ENCODE measurements at regions not wholly inside any gene's neighbourhood (a gene's known extent, or its start where the extent isn't known, plus 50 kb on each side); places are given as distances from the start of the nearest gene placed in this dataset.
A peak's percentile ranks its signal among the peaks of the same experiment; 100 is the strongest.
"Not testable (repeated sequence)": the region's sequence is repeated elsewhere in the genome, so short reads cannot be mapped to it uniquely, and the experiment has no call there.

DNA sequence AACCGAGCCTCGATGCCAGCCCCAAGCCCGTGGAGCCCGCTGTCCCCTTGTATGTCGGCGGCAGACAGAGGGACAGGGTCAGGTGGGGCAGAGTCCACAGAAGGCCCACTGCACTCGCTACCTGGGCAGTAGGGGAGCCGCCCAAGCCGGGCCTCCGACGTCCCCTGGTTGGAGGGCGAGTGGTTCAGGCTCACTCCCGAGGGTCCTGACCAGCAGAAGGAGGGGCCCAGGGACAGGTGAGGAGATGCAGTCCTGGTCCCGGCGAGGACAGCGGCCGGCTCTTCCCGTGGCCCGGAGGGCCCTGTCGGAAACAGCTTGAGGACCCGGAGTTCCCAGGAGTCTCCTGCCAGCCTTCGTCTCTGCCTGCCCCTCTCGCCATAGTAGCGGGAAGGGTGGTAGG is 216.7 kb upstream of the SFSWAP start:
- peak; percentile 39 for DNase-seq

GRCh38 chr12:131494741-131495524 is 216.0 kb upstream of the SFSWAP start:
- peak; percentile 37 for DNase-seq

- peak; percentile 26 for DNase-seq
Observed at GRCh38 chr12:131497966-131498365, 212.9 kb upstream of the SFSWAP start.

- DNase-seq = peak; percentile 40
Observed at GRCh38 chr12:131499160-131499863, 211.6 kb upstream of the SFSWAP start.

- peak; percentile 35 for DNase-seq
Observed at GRCh38 chr12:131499864-131500190, 211.1 kb upstream of the SFSWAP start.

GRCh38 chr12:131500564-131500963 is 210.3 kb upstream of the SFSWAP start:
- peak; percentile 29 for DNase-seq

DNA sequence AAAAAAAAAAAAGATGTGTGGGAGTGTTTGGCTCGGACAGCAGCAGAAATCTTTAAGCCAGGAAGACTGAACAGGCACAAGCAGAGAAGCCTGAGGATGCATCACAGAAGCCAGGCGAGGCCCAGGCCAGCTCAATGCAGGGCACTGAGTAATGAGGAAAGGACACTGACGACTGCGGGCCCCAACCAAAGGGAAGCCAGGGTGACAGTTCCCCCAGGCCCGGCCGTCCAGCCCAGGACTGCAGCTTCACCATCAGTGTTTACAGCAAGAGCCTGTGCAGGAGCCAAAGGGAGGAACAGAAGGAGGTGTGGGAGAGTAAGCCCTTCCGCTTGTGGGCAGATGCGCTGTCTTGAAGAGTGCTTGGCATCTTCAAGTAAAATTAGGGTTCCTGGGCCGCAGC is 205.3 kb upstream of the SFSWAP start:
- no peak for DNase-seq

DNA sequence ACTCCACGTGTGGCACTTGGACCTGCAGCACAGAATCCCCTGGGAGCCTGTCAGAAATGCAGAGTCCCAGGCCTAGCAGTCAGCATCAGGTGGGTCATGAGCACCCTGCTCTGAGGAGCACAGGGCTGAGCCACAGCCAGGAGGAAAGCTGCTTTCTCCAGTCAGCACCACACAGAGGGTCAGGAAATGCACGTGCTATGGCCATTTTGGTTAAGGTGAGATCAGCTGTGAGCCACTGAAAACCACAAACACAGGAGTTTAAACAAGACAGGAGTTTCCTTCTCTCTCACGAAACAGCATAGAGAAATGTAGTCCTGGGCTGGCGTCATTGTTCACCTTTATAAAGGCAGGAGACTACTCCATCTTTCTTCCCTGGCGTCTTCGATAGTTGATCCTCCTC is 204.5 kb upstream of the SFSWAP start:
- DNase-seq = peak; percentile 29

DNA sequence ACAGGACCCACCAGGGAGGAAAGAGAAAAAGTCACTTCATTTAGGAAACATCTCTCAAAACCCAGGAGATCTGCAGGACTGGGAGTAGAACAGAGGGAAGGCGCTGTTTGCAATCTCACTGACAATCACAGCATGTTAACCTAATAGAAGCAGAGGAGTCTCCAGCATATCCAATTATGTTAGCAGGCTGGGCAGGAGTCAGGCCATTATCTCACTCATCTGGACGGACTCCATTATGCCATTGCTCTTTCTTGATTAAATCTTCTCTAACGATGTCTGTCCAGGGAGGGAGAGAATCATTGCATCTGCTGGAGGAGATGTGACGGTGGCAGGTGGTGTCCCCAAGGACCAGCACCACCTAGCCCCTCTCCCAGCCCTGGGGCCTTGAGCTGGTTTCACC is 203.8 kb upstream of the SFSWAP start:
- peak; percentile 45 for DNase-seq

DNA sequence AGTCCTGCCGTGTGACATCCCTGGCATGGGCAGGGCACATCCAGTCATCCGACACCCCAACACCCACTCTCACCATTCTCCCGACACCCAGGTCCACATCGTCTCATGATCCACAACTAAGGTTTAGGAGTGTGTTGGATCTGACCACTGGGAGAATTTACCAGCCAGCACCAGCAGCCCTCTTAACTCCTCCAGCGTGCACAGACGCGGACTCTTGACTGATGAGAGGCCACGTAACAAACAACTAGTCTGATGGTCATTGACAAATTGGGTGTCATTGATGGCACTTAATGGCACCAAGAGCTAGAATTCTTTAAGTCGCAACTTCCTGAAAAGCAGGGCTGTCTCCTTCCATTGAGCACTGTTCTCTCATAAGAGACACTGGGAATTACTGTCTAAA is 203.0 kb upstream of the SFSWAP start:
- DNase-seq = peak; percentile 44

DNA sequence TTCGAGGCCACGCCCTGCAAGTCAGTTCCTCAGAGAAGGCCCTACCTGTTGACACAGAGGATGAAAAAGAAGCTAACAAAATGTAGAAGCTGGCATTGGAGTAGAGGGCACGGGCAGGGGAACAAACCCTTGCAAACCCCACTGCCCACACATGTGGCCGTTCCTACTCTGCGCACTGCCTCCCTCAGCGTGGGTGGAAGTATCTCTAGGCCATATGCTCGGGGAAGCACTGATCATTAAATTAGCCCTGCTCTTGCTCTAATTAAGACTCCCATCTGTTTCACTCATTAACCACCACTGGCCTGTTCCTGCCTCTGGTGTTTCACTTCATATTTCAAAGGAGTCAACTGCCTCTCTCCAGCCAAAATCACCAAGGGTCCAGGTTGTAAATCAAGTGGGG is 201.2 kb upstream of the SFSWAP start:
- no peak for DNase-seq

GRCh38 chr12:131510431-131510830 is 200.5 kb upstream of the SFSWAP start:
- DNase-seq = no peak

DNA sequence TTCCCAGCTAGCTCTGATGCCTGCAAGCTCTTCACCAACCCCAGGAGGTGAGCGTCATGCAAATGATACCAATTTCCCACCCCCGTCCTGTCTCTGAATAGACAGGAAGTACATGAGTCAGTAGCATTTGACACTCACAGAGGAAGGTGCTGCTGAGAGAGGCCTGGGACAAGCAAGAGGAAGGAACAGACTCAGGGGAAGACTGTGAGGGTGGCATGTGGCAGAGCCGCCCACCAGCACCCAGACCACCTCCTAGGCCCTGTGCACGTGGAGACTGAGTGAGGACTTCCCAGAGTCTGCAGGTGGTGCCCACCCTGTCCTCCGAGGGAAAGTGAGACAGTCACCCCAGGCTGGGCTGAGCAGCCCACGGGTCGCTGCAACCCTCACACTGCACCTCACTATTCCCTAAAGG is 199.5 kb upstream of the SFSWAP start:
- peak; percentile 81 for DNase-seq

DNA sequence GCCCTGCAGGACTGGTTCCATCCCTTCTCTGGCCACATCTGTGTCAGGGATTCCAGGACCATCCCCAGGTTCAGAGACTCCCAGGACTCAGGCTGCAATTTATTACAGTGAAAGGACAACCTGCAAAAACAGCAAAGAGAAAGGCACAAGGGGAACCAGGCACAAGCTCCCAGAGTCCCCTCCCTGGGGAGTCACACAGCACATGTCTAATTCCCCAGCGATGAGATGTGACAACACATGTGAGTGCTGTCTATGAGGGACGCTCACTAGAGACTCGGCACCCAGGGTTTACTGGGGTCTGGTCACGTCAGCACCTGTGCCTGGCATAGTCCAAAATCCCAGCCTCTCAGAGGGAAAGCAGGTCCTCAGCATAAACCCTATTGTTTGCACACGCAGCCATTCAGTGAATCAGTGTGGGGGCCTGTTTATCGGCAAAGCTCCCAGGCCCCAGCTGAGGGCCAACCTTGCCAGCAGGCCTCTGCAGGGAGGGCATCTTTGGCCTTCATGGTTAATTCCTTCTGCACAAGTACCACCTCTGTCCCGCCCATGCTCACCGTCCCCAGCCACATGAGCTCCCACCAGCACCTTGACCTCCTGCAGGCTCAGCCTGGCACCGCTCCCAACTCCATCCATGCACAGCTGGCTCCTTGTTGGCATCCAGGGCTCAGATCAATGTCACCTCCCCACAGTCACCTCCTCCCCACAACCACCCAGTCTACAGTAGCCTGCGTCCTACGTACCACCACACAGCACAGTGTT is 198.9 kb upstream of the SFSWAP start:
- no peak for DNase-seq

DNA sequence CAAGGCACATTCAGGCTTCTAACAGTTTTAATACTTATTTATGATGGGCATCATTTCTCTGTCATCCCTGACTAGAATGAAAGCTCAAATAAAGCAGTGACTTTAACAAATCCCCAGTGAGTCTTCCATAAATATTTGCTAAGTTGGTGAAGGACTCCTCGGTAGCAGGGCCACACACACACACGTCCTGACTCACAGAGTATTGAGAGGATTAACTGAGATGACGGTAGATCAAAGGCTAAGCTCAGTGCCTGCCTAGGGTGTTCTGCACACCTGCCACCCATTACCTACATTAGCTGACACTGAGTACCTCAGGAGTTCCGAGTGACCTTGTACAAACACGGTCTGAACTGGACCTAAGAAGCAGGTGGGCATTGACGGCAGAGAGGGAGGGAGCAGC is 197.3 kb upstream of the SFSWAP start:
- DNase-seq = no peak

DNA sequence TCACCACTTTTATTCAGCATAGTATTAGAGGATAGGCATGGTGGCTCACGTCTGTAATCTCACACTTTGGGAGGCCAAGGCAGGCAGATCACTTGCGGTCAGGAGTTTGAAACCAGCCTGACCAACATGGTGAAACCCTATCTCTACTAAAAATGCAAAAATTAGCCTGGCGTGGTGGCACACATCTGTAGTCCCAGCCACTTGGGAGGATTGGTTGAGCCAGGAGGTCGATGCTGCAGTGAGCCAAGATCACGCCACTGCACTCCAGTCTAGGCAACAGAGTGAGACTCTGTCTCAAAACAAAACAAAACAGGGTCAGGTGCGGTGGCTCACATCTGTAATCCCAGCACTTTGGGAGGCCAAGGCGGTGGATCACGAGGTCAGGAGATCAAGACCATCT is 190.3 kb upstream of the SFSWAP start:
- DNase-seq = not testable (repeated sequence)

- no peak for DNase-seq
Observed at GRCh38 chr12:131521326-131521725, 189.6 kb upstream of the SFSWAP start.

- peak; percentile 52 for DNase-seq
Observed at GRCh38 chr12:131525795-131526508, 184.9 kb upstream of the SFSWAP start.

GRCh38 chr12:131527092-131527491 is 183.8 kb upstream of the SFSWAP start:
- DNase-seq = no peak

DNA sequence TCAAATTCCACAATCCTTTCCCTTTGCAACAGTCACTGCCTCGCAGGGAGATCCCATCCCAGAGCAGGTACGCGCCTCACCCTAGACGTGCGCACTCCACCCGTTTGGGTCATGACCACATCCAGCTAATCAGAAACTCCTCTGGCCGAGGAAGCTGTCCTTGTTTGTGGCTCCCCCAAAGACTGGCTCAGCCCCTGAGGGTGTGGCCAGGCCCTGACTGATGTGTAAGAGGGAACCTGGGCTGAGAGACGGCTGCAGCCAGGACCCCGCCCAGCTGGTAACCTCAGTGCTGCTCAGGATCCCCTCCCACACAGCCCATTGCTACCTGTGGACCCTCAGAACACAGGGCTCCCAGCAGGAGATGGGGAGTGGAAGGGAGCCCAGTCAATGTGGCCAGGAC is 183.2 kb upstream of the SFSWAP start:
- DNase-seq = peak; percentile 47

DNA sequence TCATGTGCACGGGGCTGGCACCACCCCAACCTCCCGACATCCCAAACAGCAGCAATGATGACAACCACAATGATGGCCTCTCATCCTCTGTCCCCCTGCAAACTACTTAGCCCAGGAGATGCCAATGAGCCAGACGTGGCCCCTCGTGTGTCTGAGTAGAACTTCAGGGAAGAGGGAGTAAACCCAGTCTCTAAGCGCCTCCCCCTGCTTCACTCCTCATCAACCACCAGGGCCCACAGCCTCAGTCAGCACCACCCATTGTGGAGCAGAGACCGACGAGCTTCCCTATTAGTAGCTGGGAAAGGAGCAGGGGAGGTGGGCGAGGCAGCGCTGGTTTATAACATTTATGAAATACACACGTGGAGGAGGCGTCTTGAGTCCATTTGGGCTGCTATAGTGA is 182.7 kb upstream of the SFSWAP start:
- peak; percentile 45 for DNase-seq

GRCh38 chr12:131528667-131529066 is 182.2 kb upstream of the SFSWAP start:
- DNase-seq = peak; percentile 35
